Kidney glomerular epithelial cell (primary cell): ENCODE measurements at regions not wholly inside any gene's neighbourhood (a gene's known extent, or its start where the extent isn't known, plus 50 kb on each side); places are given as distances from the start of the nearest gene placed in this dataset.

Experiments
- DNase-seq: peaks from one replicate; lab custom pipeline; 2025; lab: John Stamatoyannopoulos, UW

GRCh38 chr13:72109863-72110262 lies 242.9 kb upstream of the DACH1 start:
- no peak for DNase-seq

GRCh38 chr13:72104656-72105180 lies 237.7 kb upstream of the DACH1 start:
- no peak for DNase-seq

- DNase-seq = no peak
These were observed 234.9 kb upstream of the DACH1 start for GRCh38 chr13:72101768-72102400.

GRCh38 chr13:72100339-72100738 lies 233.3 kb upstream of the DACH1 start:
- DNase-seq = no peak

- DNase-seq = no peak
These were observed 230.6 kb upstream of the DACH1 start for GRCh38 chr13:72097568-72097967.

- no peak for DNase-seq
These were observed 226.3 kb upstream of the DACH1 start for GRCh38 chr13:72093262-72093661.

GRCh38 chr13:72074663-72075062 lies 207.7 kb upstream of the DACH1 start:
- no peak for DNase-seq

GRCh38 chr13:72072261-72072660 lies 205.3 kb upstream of the DACH1 start:
- DNase-seq = no peak

- DNase-seq = no peak
These were observed 204.7 kb upstream of the DACH1 start for GRCh38 chr13:72071713-72072112.

- DNase-seq = no peak
These were observed 195.6 kb upstream of the DACH1 start for GRCh38 chr13:72062566-72062965.

GRCh38 chr13:72061613-72062012 lies 194.6 kb upstream of the DACH1 start:
- no peak for DNase-seq

- DNase-seq = no peak
These were observed 183.2 kb upstream of the DACH1 start for GRCh38 chr13:72050251-72050650.

GRCh38 chr13:72043366-72043765 lies 176.4 kb upstream of the DACH1 start:
- DNase-seq = no peak

GRCh38 chr13:72041165-72041564 lies 174.2 kb upstream of the DACH1 start:
- no peak for DNase-seq

- DNase-seq = no peak
These were observed 172.1 kb upstream of the DACH1 start for GRCh38 chr13:72039126-72039525.

- no peak for DNase-seq
These were observed 163.0 kb upstream of the DACH1 start for GRCh38 chr13:72029981-72030380.

- peak; percentile 54 for DNase-seq
These were observed 158.8 kb upstream of the DACH1 start for GRCh38 chr13:72025836-72026235.

GRCh38 chr13:72023895-72024294 lies 156.9 kb upstream of the DACH1 start:
- no peak for DNase-seq

- no peak for DNase-seq
These were observed 138.5 kb upstream of the DACH1 start for GRCh38 chr13:72005455-72005854.

- no peak for DNase-seq
These were observed 137.9 kb upstream of the DACH1 start for GRCh38 chr13:72004784-72005374.

- no peak for DNase-seq
These were observed 137.2 kb upstream of the DACH1 start for GRCh38 chr13:72004246-72004645.

- DNase-seq = no peak
These were observed 131.2 kb upstream of the DACH1 start for GRCh38 chr13:71998223-71998622.

- DNase-seq = peak; percentile 30
These were observed 112.6 kb upstream of the DACH1 start for GRCh38 chr13:71979616-71980015.

- no peak for DNase-seq
These were observed 110.0 kb upstream of the DACH1 start for GRCh38 chr13:71977028-71977427.
